ENCODE measurements at regions not wholly inside any gene's neighbourhood (a gene's known extent, or its start where the extent isn't known, plus 50 kb on each side); places are given as distances from the start of the nearest gene placed in this dataset.

DNA sequence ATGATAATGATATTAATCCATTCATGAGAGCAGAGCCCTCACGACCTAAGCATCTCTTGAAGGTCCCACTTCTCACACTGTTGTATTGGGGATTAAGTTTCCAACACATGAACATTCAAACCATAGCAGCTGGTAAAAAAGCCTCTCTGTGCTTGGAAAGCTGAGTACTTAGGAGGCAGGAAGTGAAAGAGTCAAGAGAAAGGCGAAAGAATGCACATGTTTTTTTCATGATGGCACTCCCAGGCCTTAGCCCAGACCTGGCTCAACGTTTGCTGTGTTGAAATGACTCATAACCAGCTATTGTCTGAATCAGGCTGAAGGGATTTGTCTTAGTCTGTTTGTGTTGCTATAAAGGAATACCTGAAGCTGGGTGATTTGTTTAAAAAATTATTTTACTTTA, 84.4 kb upstream of the RGMA start:
- Histone ChIP-seq H3K4me3 (ENCODE audit: low read depth in 1 of 2, low read length in 2 of 2) (no peak overlapping the region), H3K9ac (ENCODE audit: low read length) (no peak overlapping the region), H3K36me3 (ENCODE audit: insufficient read depth, low read length) (no peaks in the 10 kb centered on the region), H3K27me3 (ENCODE audit: control insufficient read depth in 1 of 2, insufficient read depth in 2 of 2, low read length in 2 of 2) (no peaks in the 10 kb centered on the region), H3K27ac (ENCODE audit: low read depth, low read length) (no peak overlapping the region), H3K9me3 (ENCODE audit: low read length) (no peaks in the 10 kb centered on the region), H3K4me1 (ENCODE audit: insufficient read depth, low read length) (no peaks in the 10 kb centered on the region)

DNA sequence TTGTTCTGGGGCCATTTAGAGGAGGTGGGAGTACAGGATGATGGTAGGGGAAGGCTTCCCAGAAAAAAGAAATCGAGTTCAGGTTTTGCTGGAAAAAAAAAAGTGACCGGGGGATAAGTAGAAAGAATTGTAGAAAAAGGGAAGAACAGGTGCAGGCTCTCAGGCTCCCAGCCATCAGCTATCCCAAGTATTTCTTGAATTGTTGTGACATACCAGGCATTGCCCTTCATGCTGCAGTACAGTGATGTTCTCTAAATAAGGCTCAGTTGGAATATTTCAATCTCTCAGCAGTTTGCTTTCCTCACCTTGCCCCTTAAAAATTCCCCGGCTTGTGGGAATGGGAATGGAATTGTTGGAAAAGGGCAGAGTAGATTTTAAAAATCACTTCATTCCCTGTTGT, 82.5 kb upstream of the RGMA start:
- Histone ChIP-seq H3K27ac (ENCODE audit: low read depth, low read length) (no peak overlapping the region), H3K36me3 (ENCODE audit: insufficient read depth, low read length) (no peaks in the 10 kb centered on the region), H3K9ac (ENCODE audit: low read length) (no peak overlapping the region), H3K27me3 (ENCODE audit: control insufficient read depth in 1 of 2, insufficient read depth in 2 of 2, low read length in 2 of 2) (no peaks in the 10 kb centered on the region), H3K9me3 (ENCODE audit: low read length) (no peaks in the 10 kb centered on the region), H3K4me3 (ENCODE audit: low read depth in 1 of 2, low read length in 2 of 2) (no peak overlapping the region), H3K4me1 (ENCODE audit: insufficient read depth, low read length) (no peaks in the 10 kb centered on the region)

DNA sequence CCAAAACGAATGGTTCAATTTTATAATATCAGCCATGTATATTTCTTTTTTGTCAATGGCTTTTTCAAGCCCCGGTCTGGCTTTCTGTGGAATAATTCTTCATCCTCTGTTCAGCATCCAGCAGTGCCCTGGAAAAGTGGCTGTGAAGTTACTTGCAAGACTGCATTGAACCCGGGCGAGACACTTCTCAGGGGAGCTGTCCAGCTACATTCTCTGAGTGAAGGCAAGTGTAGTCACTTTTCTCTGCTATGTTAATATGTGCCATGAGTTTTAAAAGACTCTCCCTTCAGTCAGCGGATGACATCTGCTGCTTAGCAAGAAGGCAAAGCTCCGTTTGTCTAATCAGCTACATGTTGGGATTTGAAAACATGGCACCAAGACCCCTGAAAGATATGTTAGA, 81.3 kb upstream of the RGMA start:
- Histone ChIP-seq H3K9ac (ENCODE audit: low read length) (no peak overlapping the region), H3K4me1 (ENCODE audit: insufficient read depth, low read length) (no peaks in the 10 kb centered on the region), H3K27ac (ENCODE audit: low read depth, low read length) (no peak overlapping the region), H3K36me3 (ENCODE audit: insufficient read depth, low read length) (no peaks in the 10 kb centered on the region), H3K27me3 (ENCODE audit: control insufficient read depth in 1 of 2, insufficient read depth in 2 of 2, low read length in 2 of 2) (no peaks in the 10 kb centered on the region), H3K9me3 (ENCODE audit: low read length) (no peaks in the 10 kb centered on the region), H3K4me3 (ENCODE audit: low read depth in 1 of 2, low read length in 2 of 2) (no peak overlapping the region)

DNA sequence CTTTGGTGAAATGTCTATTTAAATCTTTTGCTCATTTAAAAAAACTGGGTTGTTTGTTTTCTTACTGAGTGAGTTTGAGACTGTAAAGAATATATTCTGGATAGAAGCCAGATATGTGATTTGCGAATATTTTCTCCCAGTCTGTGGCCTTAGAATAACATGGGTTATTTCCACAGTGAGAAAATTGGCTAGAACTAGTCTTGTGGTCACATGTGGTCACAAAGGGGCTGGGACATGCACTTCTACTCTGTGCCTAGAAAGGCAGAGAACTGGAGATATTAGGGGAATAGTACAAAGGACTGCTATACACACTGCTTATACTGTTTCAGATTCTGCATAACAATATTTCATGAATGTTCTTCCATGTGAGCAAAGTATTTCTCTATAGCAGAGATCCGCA, 79.9 kb upstream of the RGMA start:
- Histone ChIP-seq H3K4me3 (ENCODE audit: low read depth in 1 of 2, low read length in 2 of 2) (no peak overlapping the region), H3K36me3 (ENCODE audit: insufficient read depth, low read length) (no peaks in the 10 kb centered on the region), H3K27me3 (ENCODE audit: control insufficient read depth in 1 of 2, insufficient read depth in 2 of 2, low read length in 2 of 2) (no peaks in the 10 kb centered on the region), H3K9ac (ENCODE audit: low read length) (no peak overlapping the region), H3K27ac (ENCODE audit: low read depth, low read length) (no peak overlapping the region), H3K4me1 (ENCODE audit: insufficient read depth, low read length) (no peaks in the 10 kb centered on the region), H3K9me3 (ENCODE audit: low read length) (no peaks in the 10 kb centered on the region)

DNA sequence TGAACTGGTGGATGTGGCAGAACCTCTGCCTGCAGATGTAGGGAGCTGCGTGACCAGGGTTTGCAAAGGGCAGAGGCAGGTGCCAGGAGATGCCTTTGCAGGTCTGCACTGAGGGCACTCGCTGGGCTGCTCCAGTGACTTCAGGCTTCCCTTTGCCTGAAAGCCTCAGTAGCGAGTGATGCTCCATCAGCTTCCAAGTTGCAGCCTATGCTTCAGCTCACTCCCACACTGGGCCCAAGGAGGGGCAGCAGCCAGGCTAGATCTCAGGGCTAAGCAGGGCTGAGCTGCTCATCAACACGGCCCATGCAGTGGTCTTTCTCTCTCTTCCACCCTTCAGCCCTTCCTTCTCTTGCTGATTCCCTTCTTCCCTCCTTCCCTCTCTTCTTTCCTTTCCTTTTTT, 78.3 kb upstream of the RGMA start:
- H3K36me3 ChIP-seq (ENCODE audit: insufficient read depth, low read length): no peaks in the 10 kb centered on the region
- no peak overlapping the region for H3K4me3 ChIP-seq (ENCODE audit: low read depth in 1 of 2, low read length in 2 of 2)
- H3K27ac ChIP-seq (ENCODE audit: low read depth, low read length): no peak overlapping the region
- H3K9me3 ChIP-seq (ENCODE audit: low read length): no peaks in the 10 kb centered on the region
- H3K4me1 ChIP-seq (ENCODE audit: insufficient read depth, low read length): no peaks in the 10 kb centered on the region
- H3K9ac ChIP-seq (ENCODE audit: low read length): no peak overlapping the region
- H3K27me3 ChIP-seq (ENCODE audit: control insufficient read depth in 1 of 2, insufficient read depth in 2 of 2, low read length in 2 of 2): no peaks in the 10 kb centered on the region

DNA sequence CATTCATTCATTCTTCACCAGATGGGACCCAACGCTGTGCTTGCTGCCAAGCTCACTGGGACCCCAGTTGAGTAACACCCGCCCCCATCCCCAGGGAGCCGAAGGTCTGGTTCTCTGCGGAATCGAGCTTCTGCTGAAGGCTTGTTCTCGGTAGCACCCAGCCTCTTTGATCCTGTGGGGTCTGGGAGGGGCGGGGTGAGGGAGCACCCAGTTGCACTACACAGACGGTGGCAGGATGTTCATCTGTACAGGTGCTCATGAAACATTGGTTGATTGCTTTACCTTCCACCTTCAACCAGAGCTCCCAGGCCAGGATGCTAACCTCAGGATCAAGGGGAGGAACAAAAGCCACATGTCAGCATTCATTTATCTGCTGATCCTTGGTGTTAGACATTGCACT, 77.7 kb upstream of the RGMA start:
- Histone ChIP-seq H3K9me3 (ENCODE audit: low read length) (no peaks in the 10 kb centered on the region), H3K36me3 (ENCODE audit: insufficient read depth, low read length) (no peaks in the 10 kb centered on the region), H3K4me1 (ENCODE audit: insufficient read depth, low read length) (no peaks in the 10 kb centered on the region), H3K4me3 (ENCODE audit: low read depth in 1 of 2, low read length in 2 of 2) (no peak overlapping the region), H3K27ac (ENCODE audit: low read depth, low read length) (no peak overlapping the region), H3K9ac (ENCODE audit: low read length) (no peak overlapping the region), H3K27me3 (ENCODE audit: control insufficient read depth in 1 of 2, insufficient read depth in 2 of 2, low read length in 2 of 2) (no peaks in the 10 kb centered on the region)

DNA sequence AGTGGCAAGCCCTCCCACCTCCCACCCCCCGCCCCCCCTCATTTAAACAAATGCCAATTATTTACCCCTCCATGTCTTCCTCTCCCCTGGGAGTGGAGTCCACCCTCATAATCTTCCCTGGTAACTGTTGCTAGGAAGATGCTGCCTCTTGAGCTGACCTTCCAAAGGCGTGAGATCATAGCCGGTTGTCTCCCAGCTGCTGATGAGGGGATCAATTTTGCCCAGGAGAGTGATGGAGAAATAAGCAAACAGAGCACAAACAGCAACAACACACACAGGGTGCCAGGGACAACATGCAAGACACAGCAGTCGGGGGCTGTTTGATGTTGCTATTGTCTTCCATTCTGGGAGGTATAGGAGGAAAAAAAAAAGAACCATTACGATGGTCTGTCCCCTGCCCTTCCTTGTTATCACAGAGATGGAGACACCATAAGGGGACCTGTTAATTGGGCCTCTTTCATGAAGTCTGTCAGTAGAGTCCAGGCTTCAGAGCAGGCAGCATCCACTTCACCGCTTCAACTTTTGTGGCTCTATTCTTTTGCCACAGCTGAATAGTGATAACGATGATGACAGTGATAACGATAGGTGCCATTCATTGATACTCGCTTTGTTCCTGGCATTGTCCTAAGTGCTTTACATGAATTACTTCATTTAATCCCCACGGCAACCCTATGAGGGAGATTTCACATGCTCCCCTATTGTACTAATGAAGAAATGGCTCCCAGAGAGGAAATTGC, 76.9 kb upstream of the RGMA start:
- no peaks in the 10 kb centered on the region for H3K36me3 ChIP-seq (ENCODE audit: insufficient read depth, low read length)
- H3K9me3 ChIP-seq (ENCODE audit: low read length): no peaks in the 10 kb centered on the region
- no peak overlapping the region for H3K27ac ChIP-seq (ENCODE audit: low read depth, low read length)
- no peaks in the 10 kb centered on the region for H3K27me3 ChIP-seq (ENCODE audit: control insufficient read depth in 1 of 2, insufficient read depth in 2 of 2, low read length in 2 of 2)
- H3K4me3 ChIP-seq (ENCODE audit: low read depth in 1 of 2, low read length in 2 of 2): no peak overlapping the region
- no peaks in the 10 kb centered on the region for H3K4me1 ChIP-seq (ENCODE audit: insufficient read depth, low read length)
- no peak overlapping the region for H3K9ac ChIP-seq (ENCODE audit: low read length)

DNA sequence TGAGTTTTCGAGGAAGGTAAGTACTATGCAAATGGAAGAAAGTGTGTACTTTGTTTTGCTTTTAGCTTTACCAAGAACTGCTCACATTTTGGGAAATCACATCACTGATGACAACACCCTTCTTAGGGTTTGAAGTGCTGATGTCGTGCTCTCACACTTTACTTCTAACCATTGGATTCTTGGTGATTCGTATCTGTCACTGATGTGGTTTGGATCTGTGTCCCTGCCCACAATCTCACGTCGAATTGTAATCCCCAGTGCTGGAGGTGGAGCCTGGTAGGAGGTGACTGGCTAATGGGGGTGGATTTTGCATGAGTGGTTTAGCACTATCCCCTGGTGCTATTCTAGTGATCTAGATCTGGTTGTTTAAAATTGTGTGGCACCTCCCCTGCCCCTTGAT, 75.4 kb upstream of the RGMA start:
- Histone ChIP-seq H3K27ac (ENCODE audit: low read depth, low read length) (no peak overlapping the region), H3K27me3 (ENCODE audit: control insufficient read depth in 1 of 2, insufficient read depth in 2 of 2, low read length in 2 of 2) (no peaks in the 10 kb centered on the region), H3K9ac (ENCODE audit: low read length) (no peak overlapping the region), H3K4me3 (ENCODE audit: low read depth in 1 of 2, low read length in 2 of 2) (no peak overlapping the region), H3K9me3 (ENCODE audit: low read length) (no peaks in the 10 kb centered on the region), H3K4me1 (ENCODE audit: insufficient read depth, low read length) (no peaks in the 10 kb centered on the region), H3K36me3 (ENCODE audit: insufficient read depth, low read length) (no peaks in the 10 kb centered on the region)

DNA sequence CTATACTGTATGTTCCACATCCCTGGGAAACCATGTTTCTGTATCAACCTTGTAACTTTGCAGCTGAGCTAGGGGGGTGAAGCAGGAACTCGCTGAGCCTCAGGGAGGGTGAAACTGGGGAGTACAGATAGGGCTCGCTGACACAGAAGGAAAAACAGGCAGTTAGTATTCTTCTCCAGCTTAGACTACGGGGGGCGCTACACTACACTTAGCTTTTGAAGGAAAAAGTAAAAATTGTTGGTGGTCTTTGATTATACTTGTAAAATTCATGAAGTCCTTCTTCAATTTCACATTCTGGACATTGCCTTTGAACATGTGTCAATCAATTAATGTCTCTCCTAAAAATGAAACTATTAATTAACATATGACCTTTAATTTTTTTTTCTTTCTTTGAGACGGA, 73.5 kb upstream of the RGMA start:
- Histone ChIP-seq H3K27ac (ENCODE audit: low read depth, low read length) (no peak overlapping the region), H3K4me1 (ENCODE audit: insufficient read depth, low read length) (no peaks in the 10 kb centered on the region), H3K4me3 (ENCODE audit: low read depth in 1 of 2, low read length in 2 of 2) (no peak overlapping the region), H3K36me3 (ENCODE audit: insufficient read depth, low read length) (no peaks in the 10 kb centered on the region), H3K27me3 (ENCODE audit: control insufficient read depth in 1 of 2, insufficient read depth in 2 of 2, low read length in 2 of 2) (no peaks in the 10 kb centered on the region), H3K9ac (ENCODE audit: low read length) (no peak overlapping the region), H3K9me3 (ENCODE audit: low read length) (no peaks in the 10 kb centered on the region)

DNA sequence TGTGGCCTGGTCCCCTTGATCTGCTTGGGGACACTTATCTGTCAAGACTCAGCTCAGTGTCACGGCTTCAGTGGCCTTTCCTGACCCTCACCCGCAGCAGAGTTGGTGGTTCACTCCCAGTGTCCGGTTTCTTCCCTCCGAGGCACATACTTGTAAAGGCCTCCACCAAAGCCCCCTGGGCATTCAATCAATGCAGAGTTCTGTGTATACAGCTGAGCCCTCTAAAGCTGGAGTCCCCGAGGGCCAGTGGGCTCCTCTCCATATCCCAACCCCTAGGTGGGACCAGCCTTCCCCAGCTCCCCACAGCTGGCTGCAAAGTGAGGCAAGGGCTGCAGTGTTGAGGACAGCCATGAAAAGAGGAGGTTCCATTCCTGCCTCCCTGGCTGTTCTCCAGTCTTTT, 70.9 kb upstream of the RGMA start:
- H3K9ac ChIP-seq (ENCODE audit: low read length): no peak overlapping the region
- H3K4me1 ChIP-seq (ENCODE audit: insufficient read depth, low read length): no peaks in the 10 kb centered on the region
- no peak overlapping the region for H3K27ac ChIP-seq (ENCODE audit: low read depth, low read length)
- H3K27me3 ChIP-seq (ENCODE audit: control insufficient read depth in 1 of 2, insufficient read depth in 2 of 2, low read length in 2 of 2): no peaks in the 10 kb centered on the region
- H3K36me3 ChIP-seq (ENCODE audit: insufficient read depth, low read length): no peaks in the 10 kb centered on the region
- no peaks in the 10 kb centered on the region for H3K9me3 ChIP-seq (ENCODE audit: low read length)
- H3K4me3 ChIP-seq (ENCODE audit: low read depth in 1 of 2, low read length in 2 of 2): no peak overlapping the region

DNA sequence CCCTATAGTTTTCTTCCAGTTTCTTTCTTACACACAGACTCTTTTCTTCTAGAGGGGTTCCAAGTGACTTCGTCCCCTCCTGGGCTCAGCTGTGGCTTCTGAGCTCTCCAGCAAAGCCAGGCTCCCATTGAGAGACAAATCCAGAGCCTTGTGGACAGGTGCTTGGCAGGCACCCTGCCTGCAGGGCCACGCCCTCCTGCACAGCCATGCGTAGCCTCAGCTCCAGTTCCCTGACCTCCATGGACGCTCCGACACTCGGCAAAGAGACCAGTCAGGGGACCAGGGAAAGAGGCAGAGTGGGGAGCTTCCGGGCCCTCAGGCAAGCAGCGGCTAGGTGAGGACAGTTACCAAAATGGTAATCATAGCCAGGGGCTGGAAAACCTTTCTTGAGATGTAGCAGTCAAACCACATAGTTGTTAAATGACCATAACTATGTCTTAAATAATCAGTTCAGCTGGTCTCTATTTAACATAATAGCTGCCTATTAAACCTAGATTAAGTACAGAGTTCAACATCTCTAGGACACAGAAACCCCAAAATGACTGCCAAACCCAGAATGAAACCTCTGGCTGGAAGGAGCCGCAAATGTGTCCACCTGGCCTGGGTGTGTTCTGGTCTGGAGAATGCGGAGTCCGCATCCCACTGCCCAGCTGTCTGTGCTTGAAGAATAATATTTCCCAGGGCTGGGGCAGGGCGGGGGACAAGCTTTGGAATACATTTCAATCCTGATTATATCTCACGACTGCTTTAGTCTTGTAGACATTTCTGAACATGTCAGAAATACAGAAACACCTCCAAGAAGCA, 69.3 kb upstream of the RGMA start:
- Histone ChIP-seq H3K4me3 (ENCODE audit: low read depth in 1 of 2, low read length in 2 of 2) (no peak overlapping the region), H3K4me1 (ENCODE audit: insufficient read depth, low read length) (peaks cover 8% of the 10 kb centered on the region), H3K27me3 (ENCODE audit: control insufficient read depth in 1 of 2, insufficient read depth in 2 of 2, low read length in 2 of 2) (no peaks in the 10 kb centered on the region), H3K9me3 (ENCODE audit: low read length) (no peaks in the 10 kb centered on the region), H3K9ac (ENCODE audit: low read length) (no peak overlapping the region), H3K27ac (ENCODE audit: low read depth, low read length) (no peak overlapping the region), H3K36me3 (ENCODE audit: insufficient read depth, low read length) (no peaks in the 10 kb centered on the region)

DNA sequence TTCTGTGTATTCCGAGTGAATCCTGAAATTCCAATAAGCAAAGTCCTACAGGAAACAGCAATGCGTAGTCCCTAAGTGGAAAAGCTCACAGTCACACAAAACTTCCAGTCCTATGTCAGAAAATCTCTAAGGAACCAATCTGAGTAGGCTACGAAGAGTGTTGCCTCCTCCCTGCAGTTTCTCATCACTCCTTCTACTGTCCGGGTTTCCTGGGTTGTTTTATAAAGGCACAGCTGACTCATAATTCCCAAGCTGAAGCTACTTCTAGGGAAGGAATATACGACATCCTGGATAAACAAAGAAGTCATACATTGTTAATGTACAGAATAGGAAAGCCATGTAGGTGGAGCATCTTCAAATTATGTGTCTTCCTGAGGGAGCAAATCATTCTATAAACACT, 65.7 kb upstream of the RGMA start:
- no peaks in the 10 kb centered on the region for H3K9me3 ChIP-seq (ENCODE audit: low read length)
- H3K4me1 ChIP-seq (ENCODE audit: insufficient read depth, low read length): peaks cover 23% of the 10 kb centered on the region
- no peaks in the 10 kb centered on the region for H3K27me3 ChIP-seq (ENCODE audit: control insufficient read depth in 1 of 2, insufficient read depth in 2 of 2, low read length in 2 of 2)
- H3K9ac ChIP-seq (ENCODE audit: low read length): no peak overlapping the region
- no peaks in the 10 kb centered on the region for H3K36me3 ChIP-seq (ENCODE audit: insufficient read depth, low read length)
- no peak overlapping the region for H3K4me3 ChIP-seq (ENCODE audit: low read depth in 1 of 2, low read length in 2 of 2)
- H3K27ac ChIP-seq (ENCODE audit: low read depth, low read length): no peak overlapping the region

All from muscle layer of colon (tissue), 2 donors.